HG03342 (cell line): ENCODE measurements at regions not wholly inside any gene's neighbourhood (a gene's known extent, or its start where the extent isn't known, plus 50 kb on each side); places are given as distances from the start of the nearest gene placed in this dataset.

Experiments
- ATAC-seq: cut with Tn5 transposase; IDR thresholded peaks from one replicate; pipeline ENCODE4 v1.9.1; 2021; ENCODE audit warnings: mild to moderate bottlenecking, moderate library complexity; ENCODE audit not compliant: unreplicated experiment

- no peak for ATAC-seq
Observed at GRCh38 chr14:97180304-97181200, 383.4 kb downstream of the VRK1 start.

DNA sequence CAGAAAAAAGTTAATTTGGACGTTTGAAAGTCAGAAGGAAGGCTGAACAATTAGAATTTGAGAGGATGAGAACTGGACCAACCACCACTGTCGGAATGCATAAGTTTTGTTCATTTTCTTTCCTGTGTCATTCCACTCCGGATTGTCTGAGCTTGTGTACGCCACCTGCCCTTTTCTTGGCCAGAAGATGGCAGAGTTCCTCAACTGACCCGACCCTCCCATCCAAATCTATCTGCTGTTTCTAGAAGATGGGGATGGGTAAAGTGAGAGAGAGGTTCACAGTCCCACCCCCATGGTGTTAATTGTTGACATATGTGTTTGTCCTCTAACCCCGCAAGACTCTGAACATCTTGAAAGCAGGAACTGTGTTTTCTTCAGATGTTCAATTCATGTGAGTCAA, 388.0 kb downstream of the VRK1 start:
- ATAC-seq, result no peak

GRCh38 chr14:97187916-97188315, 390.7 kb downstream of the VRK1 start:
- no peak for ATAC-seq

DNA sequence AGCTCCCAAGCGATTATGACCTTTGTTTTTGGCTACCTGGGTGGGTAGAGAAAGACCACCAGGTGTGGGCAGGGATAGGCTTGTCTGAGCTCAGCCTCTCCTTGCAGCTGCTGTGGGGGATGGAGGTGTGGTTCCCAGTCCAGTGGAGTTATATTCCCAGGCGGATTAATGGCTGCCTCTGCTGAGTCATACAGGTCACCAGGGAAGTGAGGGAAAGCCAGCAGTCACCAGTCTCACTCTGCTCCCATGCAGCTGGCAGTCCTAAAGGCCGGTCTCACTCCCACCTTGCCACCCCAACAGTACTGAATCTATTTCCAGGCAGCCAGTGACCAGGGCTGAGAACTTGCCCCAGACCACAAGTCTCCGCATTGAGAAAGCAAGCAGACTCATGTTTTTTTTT, 399.2 kb downstream of the VRK1 start:
- ATAC-seq, result no peak

DNA sequence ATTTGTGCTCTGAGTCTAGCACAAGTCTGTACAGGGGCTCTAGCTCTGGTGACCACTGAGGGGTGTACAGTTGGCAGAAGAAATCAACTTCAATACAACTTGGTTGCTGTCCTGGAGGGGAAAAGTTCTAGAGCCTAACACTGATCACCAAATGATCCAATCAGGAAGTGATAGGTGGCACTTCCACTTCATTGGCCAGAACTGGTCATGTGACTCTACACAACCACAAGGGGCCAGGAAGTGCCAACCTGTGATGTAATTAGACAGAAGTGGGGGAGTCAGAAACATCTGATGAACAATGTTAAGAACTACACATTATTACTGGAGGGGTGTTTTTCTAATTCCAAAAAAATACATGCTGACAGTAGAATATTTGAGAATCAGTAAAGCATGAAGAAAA, 401.6 kb downstream of the VRK1 start:
- ATAC-seq, result no peak

DNA sequence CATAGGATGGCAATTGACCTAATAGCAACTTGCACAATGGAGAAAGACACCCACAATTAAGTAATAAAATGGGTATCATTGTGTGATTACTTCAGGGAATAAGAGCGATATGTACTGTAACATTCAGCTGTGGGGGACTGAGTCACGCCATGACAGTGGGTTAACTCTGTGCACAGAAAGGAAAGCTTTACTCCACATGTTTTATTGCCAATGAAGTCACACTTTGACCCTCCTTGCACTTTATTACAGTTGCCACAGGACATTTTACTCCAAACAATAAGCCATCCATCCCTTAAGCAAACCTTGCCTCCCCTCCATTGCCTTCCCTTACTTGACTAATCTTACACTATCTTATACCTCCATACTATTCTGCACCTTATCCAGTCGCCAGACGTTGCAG, 403.1 kb downstream of the VRK1 start:
- no peak for ATAC-seq

GRCh38 chr14:97206916-97207315, 409.7 kb downstream of the VRK1 start:
- ATAC-seq, result no peak

GRCh38 chr14:97210202-97210601, 413.0 kb downstream of the VRK1 start:
- no peak for ATAC-seq

DNA sequence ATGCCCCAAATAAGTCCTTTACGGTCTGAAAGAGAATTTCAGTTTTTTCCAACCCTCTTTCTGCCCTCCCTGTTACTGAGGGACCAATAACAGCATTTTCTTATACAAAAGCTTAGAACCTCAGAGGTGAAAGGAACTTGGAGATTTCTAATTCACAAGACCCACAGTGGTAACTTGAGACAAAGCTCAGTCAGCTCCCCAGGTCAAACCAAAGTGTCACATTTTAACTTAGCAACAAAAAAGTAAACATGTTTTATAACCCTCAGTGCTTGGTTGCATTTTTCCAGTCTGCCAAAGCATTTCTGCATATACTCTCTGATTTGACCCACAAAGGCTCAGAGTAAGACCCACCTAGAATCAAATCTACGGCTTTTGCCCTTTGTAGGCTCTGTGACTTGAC, 415.2 kb downstream of the VRK1 start:
- ATAC-seq, result no peak

- no peak for ATAC-seq
Observed at GRCh38 chr14:97213720-97214119, 416.5 kb downstream of the VRK1 start.

DNA sequence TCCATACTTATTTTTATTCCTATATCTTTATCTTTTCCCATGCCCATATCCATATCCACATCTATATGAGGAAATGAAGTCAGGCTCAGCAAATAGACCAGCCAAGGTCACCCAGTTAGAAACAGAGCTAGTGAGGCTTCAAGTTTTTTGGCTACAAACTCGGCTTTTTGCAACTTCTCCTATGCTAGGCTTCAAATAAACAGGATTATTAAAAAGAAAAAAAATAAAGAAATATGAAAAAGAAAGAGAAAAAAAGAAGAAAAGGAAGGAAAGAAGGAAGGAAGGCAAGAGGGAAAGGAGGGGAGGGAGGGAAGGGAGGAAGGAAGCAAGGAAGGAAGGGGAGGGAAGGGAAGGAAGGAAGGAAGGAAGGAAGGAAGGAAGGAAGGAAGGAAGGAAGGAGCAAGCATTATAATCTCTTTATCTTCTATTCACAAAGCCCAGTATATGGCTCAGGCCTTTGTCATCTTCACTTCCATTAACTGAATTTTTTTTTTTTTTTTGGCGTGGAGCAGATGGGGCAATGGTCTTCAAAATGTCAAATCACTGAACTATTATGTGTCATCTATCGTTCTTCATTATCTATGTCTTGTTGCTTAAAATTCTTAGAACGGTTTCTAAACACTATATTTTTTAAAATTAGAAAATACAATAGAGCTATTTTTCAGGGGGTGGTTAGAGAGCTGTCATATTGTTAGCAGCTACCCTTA, 418.2 kb downstream of the VRK1 start:
- ATAC-seq, result no peak

GRCh38 chr14:97217111-97217885, 420.1 kb downstream of the VRK1 start:
- no peak for ATAC-seq

- no peak for ATAC-seq
Observed at GRCh38 chr14:97218274-97218673, 421.1 kb downstream of the VRK1 start.

GRCh38 chr14:97218691-97219430, 421.7 kb downstream of the VRK1 start:
- ATAC-seq, result no peak

- no peak for ATAC-seq
Observed at GRCh38 chr14:97219431-97220017, 422.3 kb downstream of the VRK1 start.

DNA sequence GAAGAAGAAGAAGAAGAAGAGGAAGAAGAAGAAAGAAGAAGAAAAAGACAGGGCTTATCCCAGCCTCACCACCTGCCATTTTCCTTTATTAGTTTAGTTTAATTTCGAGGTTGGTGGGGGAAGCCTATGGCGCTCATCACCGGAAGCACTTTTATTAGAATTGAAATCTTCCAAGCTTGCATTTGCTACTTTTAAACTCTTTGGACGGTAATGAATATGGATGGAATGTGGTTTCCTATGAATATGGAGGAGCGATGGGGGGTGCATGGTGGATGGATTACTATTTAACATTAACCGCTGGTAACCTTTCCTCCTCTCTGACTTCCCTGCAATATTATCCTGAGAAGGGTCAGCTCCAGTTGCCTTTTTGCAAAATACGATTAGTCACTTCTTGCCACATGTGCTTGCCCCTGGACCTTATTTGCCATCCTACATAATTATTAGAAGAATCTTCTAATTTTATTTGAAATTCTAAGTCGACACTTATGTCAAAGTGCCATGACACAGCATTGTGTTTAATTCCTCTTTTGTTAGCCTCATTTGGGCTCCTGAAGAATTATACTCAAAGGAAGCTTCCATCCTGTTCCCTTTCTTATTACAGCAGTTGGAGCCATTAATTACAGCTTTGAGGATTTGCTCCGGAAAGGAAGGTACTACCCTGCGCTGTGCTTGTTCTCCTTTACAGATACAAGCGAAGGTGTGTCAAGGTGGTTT, 424.5 kb downstream of the VRK1 start:
- ATAC-seq, result no peak

DNA sequence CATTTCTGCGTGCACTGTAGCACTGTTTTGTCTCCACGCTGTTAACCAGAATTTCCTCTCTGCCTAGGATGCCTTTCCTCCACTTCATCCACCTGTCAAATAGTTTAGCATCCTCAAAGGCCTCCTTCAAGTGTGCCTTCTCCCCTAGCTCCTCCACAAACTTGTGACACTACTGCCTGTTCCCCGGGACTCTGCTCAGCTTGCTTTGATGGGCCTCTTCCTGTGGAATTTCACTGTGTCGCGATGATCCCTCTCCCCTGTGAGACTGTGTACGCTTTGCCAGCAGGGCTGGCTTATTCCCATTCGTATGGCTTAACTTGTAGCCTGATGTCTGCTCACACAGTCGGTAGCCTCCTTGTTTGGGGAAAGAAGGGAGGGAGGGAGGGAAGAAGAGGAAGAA, 426.8 kb downstream of the VRK1 start:
- no peak for ATAC-seq

GRCh38 chr14:97230051-97230450, 432.9 kb downstream of the VRK1 start:
- no peak for ATAC-seq

- ATAC-seq, result no peak
Observed at GRCh38 chr14:97233319-97233985, 436.3 kb downstream of the VRK1 start.
